Skin epidermis (tissue), 12 donors: ENCODE measurements at regions not wholly inside any gene's neighbourhood (a gene's known extent, or its start where the extent isn't known, plus 50 kb on each side); places are given as distances from the start of the nearest gene placed in this dataset.

Source experiments
- H3K27ac ChIP-seq, 21 experiments: fragments of 200-600 bp; sonication (generic) in 11 of 21; one replicate each; pipeline ENCODE4 v1.5.0; 2020; ENCODE audit warnings: mild to moderate bottlenecking in 3 of 21, inconsistent platforms in 2 of 21, moderate library complexity in 2 of 21
- H3K4me3 ChIP-seq, 7 experiments: fragments of 200-600 bp; sonication (generic) in 2 of 7; one replicate each; pipeline ENCODE4 v1.5.0; 2020; ENCODE audit warnings: inconsistent platforms in 2 of 7, mild to moderate bottlenecking in 2 of 7, moderate library complexity in 1 of 7

DNA sequence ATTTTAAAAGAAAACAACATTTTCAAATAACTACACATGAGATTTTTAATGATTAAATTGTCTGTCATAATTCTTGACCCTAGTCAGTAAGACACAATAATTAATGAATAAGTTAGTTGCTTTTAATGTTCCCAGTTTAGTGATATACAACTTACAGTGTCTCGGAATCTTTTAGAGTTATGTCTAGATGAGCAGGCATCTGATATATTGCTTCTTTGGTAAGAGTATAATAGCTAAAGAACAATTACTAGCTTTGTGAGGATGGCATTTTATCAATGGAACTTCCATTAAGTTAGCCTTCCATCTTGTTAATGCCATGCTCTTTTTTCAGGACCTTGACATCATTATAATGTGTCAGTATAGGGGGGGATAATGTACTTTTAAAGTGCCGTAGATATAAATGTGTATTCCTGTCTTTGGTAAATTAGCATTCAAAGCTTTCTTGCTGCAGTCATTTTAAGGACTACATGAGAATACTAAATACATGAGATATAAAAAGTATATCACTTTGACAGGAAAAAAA is 425.1 kb downstream of the PDHA2 start:
- Histone ChIP-seq H3K4me3 (no peak overlapping the region), H3K27ac (no peak overlapping the region)

DNA sequence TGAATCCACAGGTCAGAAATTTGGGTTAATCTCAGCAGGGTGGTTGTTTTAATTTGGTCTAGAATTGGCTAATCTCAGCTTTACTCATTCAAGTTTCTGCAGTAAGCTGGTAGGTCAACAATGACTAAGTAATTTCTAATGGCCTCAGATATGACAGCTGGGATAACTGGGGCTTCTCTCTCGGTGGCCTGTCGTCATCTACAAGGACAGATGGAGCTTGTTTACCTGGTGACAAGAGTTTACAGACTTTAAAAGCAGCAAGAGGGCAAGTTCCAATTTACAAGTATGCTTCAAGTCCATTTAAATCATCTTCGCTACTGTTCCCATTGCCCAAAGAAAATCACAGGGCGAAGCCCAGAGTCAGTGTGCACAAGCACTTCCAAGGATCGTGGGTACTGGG is 453.9 kb downstream of the PDHA2 start:
- H3K27ac ChIP-seq, result no peak overlapping the region
- H3K4me3 ChIP-seq, result no peak overlapping the region

DNA sequence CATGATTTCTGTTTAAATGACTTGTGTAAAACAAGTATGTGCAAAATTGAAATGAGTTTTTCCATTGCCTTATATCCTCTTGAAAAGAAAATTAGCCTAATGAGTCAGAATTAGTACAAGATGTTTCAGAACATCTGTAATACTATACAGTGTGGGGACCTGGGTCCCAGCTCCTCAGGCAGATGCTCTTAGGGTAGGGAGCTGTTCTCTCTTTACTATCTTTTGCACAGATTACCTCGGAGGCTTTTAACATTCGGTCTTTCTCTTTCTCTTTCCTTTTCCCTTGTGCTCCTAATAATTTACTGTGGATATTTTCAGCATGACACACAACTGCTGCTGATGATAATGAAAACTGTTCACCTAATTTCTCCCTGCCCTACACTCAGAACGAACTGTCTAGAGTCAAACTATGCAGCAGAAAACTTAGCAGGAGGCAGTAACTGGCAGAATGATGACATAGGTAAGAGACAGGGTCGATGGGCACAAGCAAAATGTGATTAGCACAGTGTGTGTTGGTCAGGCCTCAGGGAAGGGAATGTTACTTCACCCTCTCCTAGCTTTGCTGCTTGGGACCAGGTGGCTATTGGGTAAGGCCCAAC is 455.3 kb downstream of the PDHA2 start:
- Histone ChIP-seq H3K27ac (no peak overlapping the region), H3K4me3 (no peak overlapping the region)

DNA sequence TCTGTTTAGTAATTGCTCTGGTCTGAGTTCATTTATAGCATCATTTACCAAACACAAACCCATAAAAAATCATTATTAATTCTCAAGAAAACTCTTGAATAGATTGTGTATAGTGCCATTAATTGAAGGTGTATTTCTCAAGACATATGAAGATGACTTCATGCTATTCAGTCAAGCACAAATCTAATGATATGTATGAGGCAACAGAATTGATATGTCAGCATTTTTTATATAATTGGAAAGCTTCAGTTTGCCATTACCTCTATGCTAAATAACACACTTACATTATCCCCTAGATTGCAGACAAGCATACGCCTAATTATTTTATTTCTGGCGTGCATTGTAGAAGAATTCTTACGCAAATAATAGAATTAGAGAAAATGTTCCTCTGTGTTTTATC is 461.8 kb downstream of the PDHA2 start:
- Histone ChIP-seq H3K27ac (no peak overlapping the region), H3K4me3 (no peak overlapping the region)

DNA sequence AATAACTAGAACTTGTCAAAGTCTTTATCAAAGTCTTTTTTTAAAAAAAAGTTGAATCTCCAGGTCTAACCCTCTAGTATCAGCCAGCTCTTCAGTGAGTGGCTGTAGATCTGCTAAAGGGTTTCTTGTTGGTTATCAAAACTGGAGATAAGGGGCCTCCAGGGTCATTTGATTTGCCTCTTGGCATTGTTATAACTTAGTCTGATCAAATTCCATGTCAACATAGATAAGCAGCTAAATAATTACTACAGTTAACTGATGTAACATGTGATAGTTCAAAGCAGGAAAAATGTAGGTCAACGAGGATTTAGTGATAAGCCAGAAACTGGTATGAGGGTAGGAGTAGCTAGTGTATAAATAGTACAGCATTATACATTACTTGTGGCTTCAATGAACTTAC is 465.1 kb downstream of the PDHA2 start:
- H3K27ac ChIP-seq, result no peak overlapping the region
- H3K4me3 ChIP-seq, result no peak overlapping the region

DNA sequence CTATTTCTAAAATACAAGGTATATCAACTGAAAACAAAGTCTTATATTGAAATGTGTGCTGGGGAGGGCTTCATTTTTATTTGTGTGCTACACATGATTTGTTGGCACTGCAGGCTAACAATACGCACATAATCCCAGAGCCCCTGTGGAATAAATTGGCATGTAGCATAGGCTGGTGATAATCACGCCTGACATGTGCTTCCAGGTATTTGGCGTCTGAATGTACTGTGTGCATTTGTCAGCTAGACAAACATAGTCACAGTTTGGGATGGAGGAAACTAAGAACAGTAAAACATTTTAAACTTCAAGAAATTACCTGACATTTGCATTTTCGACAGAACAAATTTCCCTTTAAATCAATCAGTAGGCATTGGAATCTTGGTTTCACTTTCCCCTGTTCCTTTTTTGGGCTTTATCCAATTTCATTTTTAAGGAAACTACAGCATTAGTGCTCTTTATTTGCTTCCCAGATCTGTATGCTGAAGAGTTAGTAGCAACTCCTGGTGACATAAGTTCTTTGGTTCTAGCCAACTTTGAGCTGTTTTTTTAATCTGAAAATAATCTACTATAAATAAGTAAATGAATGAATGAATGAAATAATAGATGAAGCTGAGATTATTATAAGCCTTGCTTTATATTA is 472.3 kb downstream of the PDHA2 start:
- Histone ChIP-seq H3K27ac (no peak overlapping the region), H3K4me3 (no peak overlapping the region)

DNA sequence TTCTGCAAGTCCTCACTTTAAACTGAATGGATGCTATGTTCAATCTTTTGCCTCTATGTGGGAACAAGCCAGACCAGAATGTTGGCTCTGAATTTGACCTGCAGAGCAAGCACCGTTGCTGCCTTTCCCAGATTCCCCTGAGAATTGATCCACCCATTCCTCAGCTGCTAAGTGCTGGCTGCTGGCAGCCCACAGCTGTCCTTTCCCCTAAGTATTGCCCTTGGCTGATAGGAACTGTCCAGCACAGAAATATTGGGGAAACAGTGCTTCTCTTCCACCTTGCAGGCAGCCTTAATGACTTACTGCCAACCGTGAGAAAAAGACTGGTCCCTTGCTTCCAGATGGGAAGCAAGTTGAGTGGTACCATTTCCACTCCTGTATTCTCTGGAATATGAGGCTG is 475.9 kb downstream of the PDHA2 start:
- no peak overlapping the region for H3K4me3 ChIP-seq
- H3K27ac ChIP-seq, result no peak overlapping the region

DNA sequence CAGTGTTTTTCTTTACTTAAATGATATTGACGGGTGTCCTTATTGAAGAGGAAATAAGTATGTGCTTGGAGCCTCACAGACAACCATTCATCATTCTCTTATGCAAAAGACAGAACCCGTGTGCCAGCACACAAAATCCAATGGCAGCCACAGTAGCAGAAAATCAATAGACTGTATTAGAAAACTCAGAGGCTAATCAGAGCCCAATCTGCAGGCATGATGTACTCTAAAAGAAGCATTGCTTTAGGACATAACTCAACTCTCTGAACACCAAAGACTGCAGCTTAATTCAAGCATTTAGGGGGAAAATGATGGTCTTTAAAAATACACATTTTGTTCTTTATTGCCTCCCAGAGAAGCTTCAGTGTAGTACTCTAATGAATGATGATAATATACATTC is 476.9 kb downstream of the PDHA2 start:
- H3K4me3 ChIP-seq, result no peak overlapping the region
- no peak overlapping the region for H3K27ac ChIP-seq

DNA sequence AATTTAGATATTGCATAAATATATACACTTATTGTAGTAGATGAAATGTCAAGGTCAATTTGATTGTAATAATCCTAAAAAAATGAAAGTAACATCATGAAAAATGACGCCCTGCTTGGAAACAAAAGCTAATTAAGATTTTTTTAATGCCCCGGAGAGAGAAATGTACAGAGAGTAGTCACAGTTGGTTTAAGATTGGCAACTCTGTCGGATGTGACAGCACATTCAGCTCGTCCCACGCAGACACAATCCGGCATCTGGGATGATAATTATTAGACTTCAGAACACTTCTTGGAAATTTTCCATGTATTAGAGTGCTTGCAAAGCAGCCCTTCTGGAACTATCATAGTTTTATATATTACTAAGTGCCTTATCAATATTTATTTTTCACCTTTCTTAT is 478.0 kb downstream of the PDHA2 start:
- Histone ChIP-seq H3K4me3 (no peak overlapping the region), H3K27ac (no peak overlapping the region)

DNA sequence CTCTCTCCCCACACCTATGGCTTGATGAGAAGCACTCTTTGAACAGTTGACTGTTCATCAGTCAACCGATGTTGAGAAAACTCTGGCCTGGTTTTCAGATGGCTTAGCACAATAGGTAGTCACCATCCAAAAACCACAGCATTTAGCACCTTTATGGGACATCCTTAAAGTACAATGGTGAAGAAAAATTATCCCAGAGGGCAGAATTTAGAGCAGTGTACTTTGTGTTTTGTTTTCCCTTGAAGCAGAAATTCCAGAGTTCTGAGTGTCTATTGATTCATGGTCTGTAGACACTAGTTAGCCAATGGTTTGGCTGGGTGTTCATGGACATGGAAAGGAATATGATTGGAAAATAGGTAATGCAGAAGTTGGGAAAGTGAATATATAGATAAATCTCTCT is 487.0 kb downstream of the PDHA2 start:
- H3K27ac ChIP-seq, result no peak overlapping the region
- H3K4me3 ChIP-seq, result no peak overlapping the region

DNA sequence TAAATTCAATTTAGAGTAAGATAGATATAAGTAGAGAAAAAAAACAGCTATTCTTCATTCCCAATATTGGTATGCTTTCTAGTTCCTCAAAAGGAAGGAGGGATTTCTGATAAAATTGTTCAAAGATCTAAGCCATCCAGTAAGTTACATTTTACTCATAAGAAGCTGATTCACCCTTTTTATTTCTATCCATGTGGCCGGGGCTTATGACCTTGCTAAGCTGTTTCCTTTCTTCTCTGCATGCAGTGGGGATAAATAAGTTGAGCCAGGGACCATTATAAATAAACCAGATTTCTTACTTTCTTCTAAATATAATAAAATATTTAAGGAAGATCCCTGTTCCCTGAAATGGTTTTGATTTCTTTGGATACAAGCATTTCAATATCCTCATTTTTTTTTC is 502.3 kb downstream of the PDHA2 start:
- H3K27ac ChIP-seq, result no peak overlapping the region

DNA sequence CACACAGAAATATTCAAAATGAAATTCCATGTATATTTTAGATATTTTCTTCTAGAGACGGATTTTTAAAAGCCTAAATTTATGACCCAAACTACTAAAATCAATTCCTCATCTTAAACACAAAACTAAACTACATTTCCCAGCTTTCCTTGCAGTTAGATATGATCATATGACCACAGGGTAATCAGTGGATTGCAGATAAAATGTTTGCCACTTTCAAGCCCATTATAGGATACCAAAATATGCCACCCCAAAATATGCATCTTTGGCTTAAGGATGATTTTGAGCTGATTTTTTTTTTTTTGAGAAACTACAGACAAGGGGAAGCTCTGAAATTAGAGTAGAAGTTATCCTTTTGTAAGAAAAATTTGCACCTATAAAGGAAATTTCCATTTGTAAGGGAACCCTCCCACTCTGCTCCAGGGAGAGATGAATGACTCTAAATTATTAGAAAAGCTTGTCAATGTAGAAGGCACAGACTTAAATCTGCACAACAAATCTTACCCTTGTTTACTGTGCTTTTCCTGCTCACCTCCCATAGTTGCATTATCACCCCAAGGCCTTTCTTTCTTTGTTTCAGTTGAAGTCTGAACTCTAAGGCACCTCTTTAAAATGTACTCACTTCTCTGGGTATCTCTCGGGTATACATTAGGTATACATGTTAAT is 503.0 kb downstream of the PDHA2 start:
- no peak overlapping the region for H3K27ac ChIP-seq
- H3K4me3 ChIP-seq, result no peak overlapping the region

More for the DNA sequence above, 502.3 kb downstream of the PDHA2 start:
- H3K4me3 ChIP-seq, result no peak overlapping the region

DNA sequence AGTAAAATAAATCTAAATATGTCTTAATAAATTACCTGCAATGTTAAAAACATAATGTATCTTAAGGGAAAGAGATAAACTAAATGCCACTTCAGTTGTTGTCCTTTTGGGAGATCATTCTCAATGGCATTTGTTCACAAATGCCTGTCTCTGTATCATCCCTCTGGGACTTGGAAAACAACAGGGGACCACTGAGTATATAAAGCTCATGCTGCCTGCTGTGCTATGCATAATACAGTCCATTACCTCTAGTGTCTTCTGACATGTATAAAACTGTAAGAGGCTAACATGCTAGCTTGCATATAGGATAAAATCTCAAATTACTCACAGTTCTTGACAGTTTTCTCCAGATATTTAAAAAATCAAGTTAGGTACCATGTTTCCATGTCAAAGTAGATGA is 503.9 kb downstream of the PDHA2 start:
- H3K4me3 ChIP-seq, result no peak overlapping the region
- H3K27ac ChIP-seq, result no peak overlapping the region

DNA sequence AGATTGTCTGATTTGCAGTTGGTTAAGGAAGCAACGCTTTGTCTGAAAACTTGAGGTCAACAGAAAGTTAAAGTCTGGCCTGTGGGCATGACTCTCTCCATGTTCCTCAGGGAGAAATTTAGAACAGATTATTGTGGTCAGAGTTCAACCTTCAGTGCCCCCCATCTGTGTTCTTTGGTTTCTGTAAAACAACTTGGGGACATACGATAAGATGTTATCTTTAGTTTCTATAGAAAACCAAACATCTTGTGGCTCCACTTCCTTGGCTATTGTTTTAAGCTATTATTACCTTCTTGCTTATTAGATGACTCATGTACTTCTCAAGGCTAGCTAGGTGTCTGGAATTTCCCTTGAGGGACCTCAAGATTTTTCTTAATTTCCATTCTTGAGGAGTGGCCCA is 507.7 kb downstream of the PDHA2 start:
- H3K27ac ChIP-seq, result no peak overlapping the region
- no peak overlapping the region for H3K4me3 ChIP-seq

DNA sequence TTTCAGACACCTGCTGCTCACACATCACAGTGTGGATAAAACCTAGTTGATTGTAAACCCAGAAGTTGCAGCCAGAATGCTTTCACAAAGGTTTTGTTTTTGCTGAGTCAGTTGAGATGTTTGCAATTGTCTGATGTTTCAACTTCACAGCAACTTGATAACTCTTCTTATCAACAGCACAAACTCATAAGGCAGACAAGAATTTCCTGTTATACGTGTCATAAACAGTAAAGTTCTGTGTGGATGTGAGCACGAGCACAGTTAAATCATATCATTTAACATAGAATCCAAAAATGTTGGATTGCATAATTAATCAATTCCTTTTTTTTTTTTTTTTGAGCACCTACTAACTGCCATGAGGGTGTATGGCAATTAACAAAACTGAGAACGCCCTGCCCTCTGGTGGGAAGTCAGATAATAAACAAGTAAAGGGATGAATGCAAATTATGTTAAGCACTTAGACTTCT is 512.2 kb downstream of the PDHA2 start:
- H3K4me3 ChIP-seq, result no peak overlapping the region
- H3K27ac ChIP-seq, result no peak overlapping the region

DNA sequence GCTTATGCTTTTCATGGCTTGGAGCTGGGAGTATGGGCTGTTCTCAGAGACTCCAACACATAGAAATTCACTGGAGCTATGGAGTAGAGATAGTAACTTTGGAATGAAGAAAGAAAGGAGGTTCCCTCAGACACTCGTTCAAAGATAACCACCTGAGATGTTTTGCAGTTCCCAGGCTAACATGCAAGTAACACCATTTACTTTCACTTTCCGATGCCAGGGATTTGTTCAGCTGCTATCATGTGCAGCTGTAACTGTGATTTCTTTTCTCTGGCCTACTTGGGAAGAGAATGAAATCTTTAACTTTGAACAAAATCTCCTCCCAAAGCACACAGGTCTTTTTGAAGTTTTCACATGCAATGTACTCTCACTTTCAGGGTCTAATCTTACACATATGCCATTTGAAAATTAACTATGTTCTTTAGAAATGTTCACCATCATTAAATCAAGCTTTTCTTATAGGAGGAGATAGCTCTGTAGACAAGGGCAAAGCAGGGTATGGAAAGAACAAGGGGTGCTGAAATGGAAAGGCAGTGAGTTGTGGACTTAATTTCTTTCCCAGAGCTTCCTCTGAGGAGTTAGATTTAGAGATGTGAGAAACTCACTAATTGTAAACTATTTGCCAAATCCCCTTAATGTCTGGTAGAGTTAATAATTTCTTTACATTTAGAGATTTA is 514.3 kb downstream of the PDHA2 start:
- H3K27ac ChIP-seq, result no peak overlapping the region
- no peak overlapping the region for H3K4me3 ChIP-seq

DNA sequence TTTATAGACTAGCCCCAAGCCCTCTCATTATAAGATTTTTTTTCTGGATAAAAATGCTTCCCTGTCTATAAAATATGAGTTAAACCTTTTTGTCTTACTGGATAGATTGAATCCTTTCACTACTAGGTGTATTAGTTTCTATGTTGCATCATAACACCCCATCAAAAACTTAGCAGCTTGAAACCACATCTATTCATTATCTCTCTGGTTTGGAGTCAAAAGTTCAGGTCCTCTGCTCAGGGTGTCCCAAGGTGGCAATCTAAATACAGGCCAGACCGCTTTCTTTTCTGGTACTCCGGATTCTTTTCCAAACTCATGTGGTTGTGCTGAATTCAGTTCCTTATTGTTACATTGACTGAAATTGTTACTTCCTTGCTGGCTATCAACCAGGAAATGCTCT is 515.5 kb downstream of the PDHA2 start:
- Histone ChIP-seq H3K27ac (no peak overlapping the region), H3K4me3 (no peak overlapping the region)

DNA sequence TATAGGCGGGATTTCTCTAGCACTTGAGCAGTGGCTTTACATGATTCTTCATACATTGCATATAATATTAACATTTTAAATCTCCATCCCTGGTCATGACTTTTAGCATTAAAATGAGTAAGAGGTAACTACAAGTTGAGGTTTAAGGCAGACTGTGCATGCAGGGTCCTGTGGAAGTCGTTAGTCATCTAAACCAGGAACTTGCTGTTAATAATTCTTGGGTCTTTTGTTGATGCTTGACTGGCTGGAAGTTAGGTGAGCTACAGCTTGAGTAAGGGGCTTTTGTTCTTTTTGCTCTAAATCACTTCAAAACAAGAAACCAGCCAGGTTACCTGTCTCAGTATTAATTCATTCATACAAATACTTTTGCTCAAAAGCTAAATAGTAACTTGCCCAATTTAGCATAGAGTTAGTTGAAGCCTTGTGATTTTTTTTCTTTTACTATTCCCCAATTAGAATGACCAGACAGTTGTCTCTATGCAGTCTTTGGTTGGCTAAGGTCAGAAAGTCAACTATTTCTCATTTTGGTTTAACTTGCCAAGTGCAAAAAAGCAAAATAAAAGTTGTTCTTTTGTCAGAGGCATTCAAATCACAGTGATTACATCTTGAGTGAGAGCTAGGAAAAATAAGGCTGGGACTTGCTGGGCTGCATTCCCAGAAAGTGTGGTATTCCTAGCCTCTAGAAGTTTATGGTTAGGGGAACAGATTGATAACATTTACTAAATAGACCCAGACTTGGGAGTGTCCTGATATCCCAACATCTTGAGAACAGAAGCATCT is 516.9 kb downstream of the PDHA2 start:
- H3K4me3 ChIP-seq, result no peak overlapping the region
- H3K27ac ChIP-seq, result no peak overlapping the region

DNA sequence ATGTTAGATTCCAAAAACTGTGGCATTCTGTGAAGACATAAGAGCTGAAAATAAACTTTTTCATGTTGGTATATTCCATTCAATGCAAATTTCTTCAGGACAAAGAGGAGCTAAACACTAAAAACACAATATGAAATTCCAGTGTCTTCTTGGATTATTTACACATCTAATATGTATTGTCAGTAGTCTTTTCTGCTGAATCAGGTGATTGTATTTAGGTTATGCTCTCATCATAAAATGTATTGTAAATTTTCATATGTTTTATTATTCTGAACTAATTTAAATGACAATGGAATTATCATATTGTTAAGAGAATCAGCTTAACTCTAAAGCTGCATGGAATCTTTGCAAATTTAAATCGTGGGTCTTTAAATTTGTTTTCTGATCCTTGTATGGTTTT is 526.7 kb downstream of the PDHA2 start:
- H3K4me3 ChIP-seq, result no peak overlapping the region

DNA sequence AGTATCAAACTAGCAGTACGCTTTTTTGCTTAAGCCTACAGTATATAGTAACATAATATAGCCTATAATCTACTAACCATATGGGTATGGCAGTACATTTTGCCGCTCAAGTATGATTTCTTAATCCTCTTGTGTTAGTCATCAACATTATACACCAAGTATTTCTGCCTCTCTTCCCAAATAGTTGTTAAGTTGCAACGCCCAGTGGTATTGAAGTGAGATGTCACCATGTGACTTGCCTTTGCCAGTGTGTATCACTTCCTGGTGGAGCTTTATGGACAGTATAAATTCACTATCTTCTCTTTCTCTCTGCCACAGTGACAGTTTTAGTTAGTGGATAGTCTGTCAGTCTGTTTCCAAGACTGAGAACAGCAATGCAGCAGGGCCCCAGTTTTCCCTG is 535.5 kb downstream of the PDHA2 start:
- no peak overlapping the region for H3K4me3 ChIP-seq

More for the DNA sequence above, 526.7 kb downstream of the PDHA2 start:
- no peak overlapping the region for H3K27ac ChIP-seq

More for the DNA sequence above, 535.5 kb downstream of the PDHA2 start:
- H3K27ac ChIP-seq, result no peak overlapping the region
